OCI-LY1 (cell line): ENCODE measurements at regions not wholly inside any gene's neighbourhood (a gene's known extent, or its start where the extent isn't known, plus 50 kb on each side); places are given as distances from the start of the nearest gene placed in this dataset.

Experiments
- H2AFZ ChIP-seq: fragments of 200-600 bp; sonication (generic), shearing (Covaris generic); 2 replicates; pipeline ENCODE4 v1.6.0; 2014; ENCODE audit warnings: antibody characterized with exemption, mild to moderate bottlenecking, low read length
- H3F3A ChIP-seq: fragments of 200-600 bp; sonication (generic), shearing (Covaris generic); 2 replicates; pipeline ENCODE4 v1.6.0; 2014; ENCODE audit warnings: mild to moderate bottlenecking, antibody characterized with exemption, low read length, moderate library complexity; ENCODE audit not compliant: insufficient read depth
- H3K27ac ChIP-seq: fragments of 200-600 bp; sonication (generic); 2 replicates; pipeline ENCODE4 v1.5.1; 2014; ENCODE audit warnings: low read length, mixed run types, mild to moderate bottlenecking, low read depth; ENCODE audit not compliant: poor library complexity, severe bottlenecking
- H3K27me3 ChIP-seq: fragments of 200-600 bp; sonication (generic); 2 replicates; pipeline ENCODE4 v1.6.0; 2014; ENCODE audit warnings: antibody characterized with exemption, mild to moderate bottlenecking, low read length, moderate library complexity; ENCODE audit not compliant: insufficient read depth
- H3K36me3 ChIP-seq: fragments of 200-600 bp; sonication (generic); 2 replicates; pipeline ENCODE4 v1.6.1; 2014; ENCODE audit warnings: mild to moderate bottlenecking, antibody characterized with exemption, low read length, moderate library complexity, mixed read lengths; ENCODE audit not compliant: insufficient read depth
- H3K4me1 ChIP-seq: fragments of 200-600 bp; sonication (generic); 2 replicates; pipeline ENCODE4 v1.5.1; 2014; ENCODE audit warnings: mild to moderate bottlenecking, low read length, moderate library complexity; ENCODE audit not compliant: insufficient read depth, severe bottlenecking
- H3K4me2 ChIP-seq: fragments of 200-600 bp; sonication (generic), shearing (Covaris generic); 2 replicates; pipeline ENCODE4 v1.6.1; 2014; ENCODE audit warnings: low read length
- H3K4me3 ChIP-seq: fragments of 200-600 bp; sonication (generic); 2 replicates; pipeline ENCODE4 v1.5.1; 2014; ENCODE audit warnings: low read length, low read depth, mild to moderate bottlenecking, mixed read lengths; ENCODE audit not compliant: poor library complexity, severe bottlenecking
- H3K79me2 ChIP-seq: fragments of 200-600 bp; shearing (Covaris generic); 2 replicates; pipeline ENCODE4 v1.6.1; 2016; ENCODE audit warnings: mixed run types, low read length, mixed read lengths; ENCODE audit not compliant: insufficient read depth
- H3K9ac ChIP-seq: fragments of 200-600 bp; sonication (generic), shearing (Covaris generic); 2 replicates; pipeline ENCODE4 v1.6.1; 2014; ENCODE audit warnings: mild to moderate bottlenecking, low read length, mixed read lengths
- H3K9me2 ChIP-seq: fragments of 200-600 bp; sonication (generic), shearing (Covaris generic); 2 replicates; pipeline ENCODE4 v1.6.1; 2014; ENCODE audit warnings: low read depth, mild to moderate bottlenecking, low read length, mixed read lengths
- H3K9me3 ChIP-seq: fragments of 200-600 bp; shearing (Covaris generic); 2 replicates; pipeline ENCODE4 v1.6.1; 2014; ENCODE audit warnings: low read length, mixed read lengths
- H4K20me1 ChIP-seq: fragments of 200-600 bp; sonication (generic), shearing (Covaris generic); 2 replicates; pipeline ENCODE4 v1.6.0; 2016; ENCODE audit warnings: mild to moderate bottlenecking, low read length; ENCODE audit not compliant: insufficient read depth
- EZH2 ChIP-seq: fragments of 200-600 bp; sonication (generic), shearing (Covaris generic); IDR thresholded peaks from 2 replicates; pipeline ENCODE4 v1.8.0; 2017; ENCODE audit warnings: borderline replicate concordance, mixed run types, mild to moderate bottlenecking, antibody characterized with exemption, low read length, moderate library complexity, mixed read lengths
- TF ChIP-seq, protein P1 (sequence below): fragments of 200-600 bp; sonication (generic), shearing (Covaris generic); IDR thresholded peaks from 2 replicates; pipeline ENCODE4 v1.5.1; 2017; ENCODE audit warnings: mild to moderate bottlenecking, antibody characterized with exemption, low read length, moderate library complexity, mixed read lengths

DNA sequence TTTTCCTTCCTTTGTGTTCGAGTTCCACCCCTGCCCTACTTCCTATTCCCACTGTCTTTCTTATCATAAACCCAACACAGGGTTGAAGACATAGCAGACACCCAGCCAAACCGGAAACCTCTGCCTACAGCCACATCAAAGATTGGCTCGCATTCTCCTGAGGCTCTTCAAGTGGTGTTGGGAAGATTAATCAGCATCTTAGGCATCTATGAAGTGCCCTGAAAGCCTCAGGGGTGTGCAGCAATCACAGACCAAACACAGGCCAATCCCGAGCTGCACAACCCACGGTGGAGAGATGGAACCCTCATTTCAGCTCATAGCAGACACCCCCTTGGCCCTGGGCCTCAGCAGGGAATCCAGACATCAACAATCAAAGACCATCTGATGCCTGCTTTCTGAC is 255.9 kb downstream of the XXYLT1 start:
- no peaks in the 10 kb centered on the region for H4K20me1 ChIP-seq
- no peak overlapping the region for H2AFZ ChIP-seq
- H3K79me2 ChIP-seq = no peaks in the 10 kb centered on the region
- H3K4me1 ChIP-seq = no peaks in the 10 kb centered on the region
- no peaks in the 10 kb centered on the region for H3K36me3 ChIP-seq
- no peaks in the 10 kb centered on the region for H3F3A ChIP-seq
- no peaks in the 10 kb centered on the region for H3K9me3 ChIP-seq
- no peaks in the 10 kb centered on the region for H3K9me2 ChIP-seq
- peaks cover 13% of the 10 kb centered on the region; the same call in 1 of the 2 replicates for H3K27me3 ChIP-seq
- no peak overlapping the region for H3K9ac ChIP-seq
- H3K4me3 ChIP-seq = no peak overlapping the region
- no peak overlapping the region for H3K27ac ChIP-seq
- TF ChIP-seq, protein P1, sequence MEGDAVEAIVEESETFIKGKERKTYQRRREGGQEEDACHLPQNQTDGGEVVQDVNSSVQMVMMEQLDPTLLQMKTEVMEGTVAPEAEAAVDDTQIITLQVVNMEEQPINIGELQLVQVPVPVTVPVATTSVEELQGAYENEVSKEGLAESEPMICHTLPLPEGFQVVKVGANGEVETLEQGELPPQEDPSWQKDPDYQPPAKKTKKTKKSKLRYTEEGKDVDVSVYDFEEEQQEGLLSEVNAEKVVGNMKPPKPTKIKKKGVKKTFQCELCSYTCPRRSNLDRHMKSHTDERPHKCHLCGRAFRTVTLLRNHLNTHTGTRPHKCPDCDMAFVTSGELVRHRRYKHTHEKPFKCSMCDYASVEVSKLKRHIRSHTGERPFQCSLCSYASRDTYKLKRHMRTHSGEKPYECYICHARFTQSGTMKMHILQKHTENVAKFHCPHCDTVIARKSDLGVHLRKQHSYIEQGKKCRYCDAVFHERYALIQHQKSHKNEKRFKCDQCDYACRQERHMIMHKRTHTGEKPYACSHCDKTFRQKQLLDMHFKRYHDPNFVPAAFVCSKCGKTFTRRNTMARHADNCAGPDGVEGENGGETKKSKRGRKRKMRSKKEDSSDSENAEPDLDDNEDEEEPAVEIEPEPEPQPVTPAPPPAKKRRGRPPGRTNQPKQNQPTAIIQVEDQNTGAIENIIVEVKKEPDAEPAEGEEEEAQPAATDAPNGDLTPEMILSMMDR = no peak
- TF ChIP-seq EZH2 = no peak
- no peak overlapping the region for H3K4me2 ChIP-seq

DNA sequence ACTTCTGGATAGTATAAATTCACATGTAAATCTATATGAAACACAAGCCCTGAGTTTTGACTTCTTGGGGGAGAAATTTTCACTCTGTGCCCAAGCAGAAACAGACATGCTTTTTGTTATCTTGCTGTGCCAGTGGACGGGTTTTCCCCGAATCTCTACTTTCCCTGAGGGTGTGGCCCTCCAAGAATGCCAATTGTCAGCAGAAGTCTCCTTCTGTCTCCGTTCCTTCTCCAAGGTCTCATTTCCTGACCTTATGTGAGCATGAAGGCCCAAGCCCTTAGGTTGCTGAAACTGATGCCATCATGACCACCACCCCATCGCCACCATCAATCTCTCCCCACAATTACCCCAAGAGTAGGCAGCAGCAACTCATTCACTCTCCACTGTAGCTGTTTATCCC is 253.8 kb downstream of the XXYLT1 start:
- H3K79me2 ChIP-seq = no peaks in the 10 kb centered on the region
- H4K20me1 ChIP-seq = no peaks in the 10 kb centered on the region
- H3K4me2 ChIP-seq = no peak overlapping the region
- no peak for TF ChIP-seq EZH2
- TF ChIP-seq, protein P1 = no peak
- no peaks in the 10 kb centered on the region for H3K4me1 ChIP-seq
- no peaks in the 10 kb centered on the region for H3K36me3 ChIP-seq
- H3K27me3 ChIP-seq = peaks cover 8% of the 10 kb centered on the region; the same call in 1 of the 2 replicates
- H3K27ac ChIP-seq = no peak overlapping the region
- no peak overlapping the region for H2AFZ ChIP-seq
- no peak overlapping the region for H3K9ac ChIP-seq
- no peak overlapping the region for H3K4me3 ChIP-seq
- H3K9me2 ChIP-seq = no peaks in the 10 kb centered on the region
- H3K9me3 ChIP-seq = no peaks in the 10 kb centered on the region
- H3F3A ChIP-seq = no peaks in the 10 kb centered on the region
